Testis (tissue), 2 donors: ENCODE measurements at regions not wholly inside any gene's neighbourhood (a gene's known extent, or its start where the extent isn't known, plus 50 kb on each side); places are given as distances from the start of the nearest gene placed in this dataset.

Source experiments
- POLR2A ChIP-seq: fragments of 450-650 bp; IDR thresholded peaks from one replicate; pipeline ENCODE4 v1.6.1; 2017; ENCODE audit warnings: antibody characterized with exemption, mild to moderate bottlenecking, moderate library complexity
- TF ChIP-seq, protein P1 (sequence below), 3 experiments: fragments of 450-650 bp in 2 of 3; fragments of 200-600 bp in 1 of 3; sonication (generic) in 1 of 3; IDR thresholded peaks; one replicate each; pipeline ENCODE4 v1.5.1; 2016 to 2019; ENCODE audit warnings: antibody characterized with exemption in 3 of 3, mild to moderate bottlenecking in 2 of 3, moderate library complexity in 1 of 3

DNA sequence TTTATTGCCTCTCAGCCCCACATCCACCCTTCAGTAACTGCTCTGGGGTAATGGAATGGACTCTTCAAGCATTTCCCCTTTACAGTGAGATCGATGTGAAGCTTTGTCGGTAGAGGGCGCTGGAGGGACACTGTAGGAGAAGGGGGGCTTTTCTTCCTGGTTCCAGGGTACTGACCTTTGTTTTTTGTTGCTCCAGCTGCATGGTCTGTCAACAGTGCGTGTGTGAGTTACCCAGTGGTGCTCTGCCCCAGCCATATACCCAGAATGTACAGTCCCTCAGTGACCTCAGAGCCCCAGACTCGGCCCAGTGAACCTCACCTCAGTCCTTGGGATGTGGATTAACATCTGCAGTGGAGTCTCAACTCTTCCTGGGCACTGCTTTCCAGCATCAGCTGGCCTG is 180.3 kb upstream of the TSC22D2 start:
- no peak for TF ChIP-seq POLR2A
- TF ChIP-seq, protein P1, sequence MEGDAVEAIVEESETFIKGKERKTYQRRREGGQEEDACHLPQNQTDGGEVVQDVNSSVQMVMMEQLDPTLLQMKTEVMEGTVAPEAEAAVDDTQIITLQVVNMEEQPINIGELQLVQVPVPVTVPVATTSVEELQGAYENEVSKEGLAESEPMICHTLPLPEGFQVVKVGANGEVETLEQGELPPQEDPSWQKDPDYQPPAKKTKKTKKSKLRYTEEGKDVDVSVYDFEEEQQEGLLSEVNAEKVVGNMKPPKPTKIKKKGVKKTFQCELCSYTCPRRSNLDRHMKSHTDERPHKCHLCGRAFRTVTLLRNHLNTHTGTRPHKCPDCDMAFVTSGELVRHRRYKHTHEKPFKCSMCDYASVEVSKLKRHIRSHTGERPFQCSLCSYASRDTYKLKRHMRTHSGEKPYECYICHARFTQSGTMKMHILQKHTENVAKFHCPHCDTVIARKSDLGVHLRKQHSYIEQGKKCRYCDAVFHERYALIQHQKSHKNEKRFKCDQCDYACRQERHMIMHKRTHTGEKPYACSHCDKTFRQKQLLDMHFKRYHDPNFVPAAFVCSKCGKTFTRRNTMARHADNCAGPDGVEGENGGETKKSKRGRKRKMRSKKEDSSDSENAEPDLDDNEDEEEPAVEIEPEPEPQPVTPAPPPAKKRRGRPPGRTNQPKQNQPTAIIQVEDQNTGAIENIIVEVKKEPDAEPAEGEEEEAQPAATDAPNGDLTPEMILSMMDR (IDR thresholded peaks at IDR 0.05), result peak in 2 of 3 experiments; percentile 27 to 41
